Breast epithelium (tissue), 3 donors: ENCODE measurements at regions not wholly inside any gene's neighbourhood (a gene's known extent, or its start where the extent isn't known, plus 50 kb on each side); places are given as distances from the start of the nearest gene placed in this dataset.

Source experiments
- CTCF ChIP-seq, 3 donors: fragments of 450-650 bp; IDR thresholded peaks; one replicate each; pipeline ENCODE4 v1.5.1; 2016 to 2017; ENCODE audit warnings: antibody characterized with exemption in 3 of 3, mild to moderate bottlenecking in 3 of 3, moderate library complexity in 3 of 3
- POLR2A ChIP-seq: fragments of 450-650 bp; IDR thresholded peaks from one replicate; pipeline ENCODE4 v1.6.1; 2016; ENCODE audit warnings: antibody characterized with exemption, mild to moderate bottlenecking, moderate library complexity
- POLR2AphosphoS5 ChIP-seq, 3 donors: sonication (generic); formaldehyde crosslinking; IDR thresholded peaks; one replicate each; pipeline ENCODE4 v1.6.1; 2017; ENCODE audit warnings: antibody characterized with exemption in 3 of 3

- TF ChIP-seq CTCF (IDR thresholded peaks at IDR 0.05) (no peak), POLR2A (no peak), POLR2AphosphoS5 (IDR thresholded peaks at IDR 0.05) (no peak)
These were observed 80.9 kb downstream of the RFLNA start for GRCh38 chr12:124375789-124376175.
